ENCODE measurements at regions not wholly inside any gene's neighbourhood (a gene's known extent, or its start where the extent isn't known, plus 50 kb on each side); places are given as distances from the start of the nearest gene placed in this dataset.

DNA sequence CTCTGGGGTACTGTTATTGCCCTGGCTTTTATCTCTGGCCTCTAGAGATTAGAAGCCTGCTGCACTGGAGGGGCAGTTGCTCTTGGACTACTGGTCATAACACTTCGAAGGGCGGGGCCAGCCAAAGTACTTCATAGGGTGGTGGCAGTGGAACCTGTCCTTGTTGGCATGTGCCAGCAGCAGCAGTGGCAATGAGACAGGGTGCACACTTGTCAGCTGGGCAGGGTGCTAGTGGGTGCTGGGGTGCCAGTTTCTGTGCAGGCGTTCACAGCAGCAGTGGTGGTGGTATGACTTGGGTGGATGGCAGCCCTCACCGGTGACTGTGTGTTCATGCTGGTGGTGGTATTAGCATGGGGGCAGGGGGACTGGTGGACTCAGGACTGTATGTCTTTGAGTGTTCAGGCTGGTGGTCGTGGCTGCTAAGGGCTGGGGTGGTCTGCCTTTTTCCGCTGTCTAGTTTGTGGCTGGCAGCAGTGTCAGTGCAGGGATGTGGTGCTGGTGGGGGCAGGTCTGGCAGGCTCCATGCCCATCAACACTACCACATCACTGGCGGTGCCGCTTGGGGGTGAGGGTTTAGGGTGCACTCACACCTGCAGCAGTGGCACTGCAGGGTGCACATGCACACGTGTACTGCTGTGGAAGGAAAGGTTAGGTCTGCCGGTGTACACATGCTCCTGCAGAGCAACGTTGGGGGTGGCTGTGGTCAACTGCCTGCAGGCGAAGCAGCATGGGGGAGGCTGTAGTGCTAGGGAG is 176.1 kb upstream of the CDC14C start:
- TF ChIP-seq CTCF (IDR thresholded peaks at IDR 0.05) = no peak
- Histone ChIP-seq H3K4me1 (no peaks in the 10 kb centered on the region), H3K27ac (no peak overlapping the region), H3K36me3 (ENCODE audit: insufficient read depth in 1 of 2, low read depth in 1 of 2) (no peaks in the 10 kb centered on the region), H3K4me3 (no peak overlapping the region), H3K9me3 (no peaks in the 10 kb centered on the region), H3K27me3 (ENCODE audit: insufficient read depth in 3 of 3, low read length in 2 of 3) (no peaks in the 10 kb centered on the region)
- DNase-seq (no peak), ATAC-seq (no peak)
- 84 to 89% (median 87%) methylated on average over 12 of the region's 12 CpGs for WGBS, 3 donors
- intact Hi-C loops (cut with DNase I) = no loop called here

DNA sequence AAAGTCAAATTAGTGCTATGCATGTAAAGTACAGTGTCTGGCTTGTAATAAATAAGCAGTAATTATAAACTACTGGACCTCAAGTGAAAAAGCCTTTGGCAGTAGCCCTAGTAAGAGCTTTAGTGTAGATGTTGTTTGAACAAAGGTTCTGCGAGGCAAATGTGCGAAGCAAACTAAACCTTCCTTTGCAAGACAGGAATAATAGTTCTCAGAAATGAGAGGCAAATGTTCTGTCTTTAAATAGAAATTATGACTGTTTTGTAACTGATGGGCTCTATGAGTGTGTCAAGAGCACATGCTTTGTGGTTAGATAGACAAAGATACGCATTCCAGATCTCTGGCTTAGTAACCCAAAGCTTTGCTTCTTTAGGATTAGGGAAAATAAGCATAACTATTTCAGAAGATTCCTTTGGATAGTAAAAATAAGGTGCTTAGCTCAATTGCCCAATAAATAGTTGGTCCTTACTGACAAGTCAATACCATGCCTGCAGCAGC is 169.2 kb upstream of the CDC14C start:
- Histone ChIP-seq H3K27ac (no peak overlapping the region), H3K4me1 (no peaks in the 10 kb centered on the region), H3K36me3 (ENCODE audit: insufficient read depth in 1 of 2, low read depth in 1 of 2) (no peaks in the 10 kb centered on the region), H3K27me3 (ENCODE audit: insufficient read depth in 3 of 3, low read length in 2 of 3) (no peaks in the 10 kb centered on the region), H3K4me3 (no peak overlapping the region), H3K9me3 (no peaks in the 10 kb centered on the region)
- ATAC-seq (no peak), DNase-seq (no peak)
- 89 to 94% (median 89%) methylated on average over 3 of the region's 3 CpGs for WGBS, 3 donors
- intact Hi-C loops (cut with DNase I) = no loop called here
- no peak for TF ChIP-seq CTCF (IDR thresholded peaks at IDR 0.05)

DNA sequence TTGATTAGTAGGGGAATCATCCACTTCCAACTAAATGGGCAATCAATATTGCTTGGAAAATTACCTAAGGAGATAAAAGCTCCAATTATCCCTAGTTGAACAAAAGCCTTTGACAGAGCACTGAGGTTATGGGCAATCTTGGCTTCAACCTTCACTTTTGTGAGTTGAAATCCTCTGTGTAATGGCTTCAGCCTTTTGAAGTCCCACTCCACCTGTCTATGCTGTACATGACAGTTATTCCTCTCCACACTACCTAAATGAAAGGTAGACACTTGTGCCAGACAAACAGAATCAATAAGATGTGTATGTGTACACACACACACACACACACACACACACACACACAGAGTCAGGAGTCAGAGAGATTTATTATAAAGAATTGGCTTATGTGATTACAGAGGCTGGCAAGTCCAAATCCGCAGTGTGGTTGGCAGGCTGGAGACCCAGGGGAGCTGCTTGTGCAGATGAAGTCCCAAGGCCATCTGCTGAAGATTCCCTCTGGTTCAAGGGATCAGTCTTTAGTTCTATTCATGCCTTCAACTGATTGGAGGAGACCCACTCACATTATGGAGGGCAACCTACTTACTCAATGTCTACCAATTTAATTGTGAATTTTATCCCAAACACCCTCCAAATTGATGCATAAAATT is 164.8 kb upstream of the CDC14C start:
- TF ChIP-seq CTCF (IDR thresholded peaks at IDR 0.05) = no peak
- WGBS, 3 donors = 29 to 38% (median 32%) methylated on average over 1 of the region's 1 CpG
- no peak for ATAC-seq
- no peak for DNase-seq
- Histone ChIP-seq H3K4me3 (no peak overlapping the region), H3K27me3 (ENCODE audit: insufficient read depth in 3 of 3, low read length in 2 of 3) (no peaks in the 10 kb centered on the region), H3K9me3 (no peaks in the 10 kb centered on the region), H3K27ac (no peak overlapping the region), H3K4me1 (no peaks in the 10 kb centered on the region), H3K36me3 (ENCODE audit: insufficient read depth in 1 of 2, low read depth in 1 of 2) (no peaks in the 10 kb centered on the region)
- intact Hi-C loops (cut with DNase I) = no loop called here

DNA sequence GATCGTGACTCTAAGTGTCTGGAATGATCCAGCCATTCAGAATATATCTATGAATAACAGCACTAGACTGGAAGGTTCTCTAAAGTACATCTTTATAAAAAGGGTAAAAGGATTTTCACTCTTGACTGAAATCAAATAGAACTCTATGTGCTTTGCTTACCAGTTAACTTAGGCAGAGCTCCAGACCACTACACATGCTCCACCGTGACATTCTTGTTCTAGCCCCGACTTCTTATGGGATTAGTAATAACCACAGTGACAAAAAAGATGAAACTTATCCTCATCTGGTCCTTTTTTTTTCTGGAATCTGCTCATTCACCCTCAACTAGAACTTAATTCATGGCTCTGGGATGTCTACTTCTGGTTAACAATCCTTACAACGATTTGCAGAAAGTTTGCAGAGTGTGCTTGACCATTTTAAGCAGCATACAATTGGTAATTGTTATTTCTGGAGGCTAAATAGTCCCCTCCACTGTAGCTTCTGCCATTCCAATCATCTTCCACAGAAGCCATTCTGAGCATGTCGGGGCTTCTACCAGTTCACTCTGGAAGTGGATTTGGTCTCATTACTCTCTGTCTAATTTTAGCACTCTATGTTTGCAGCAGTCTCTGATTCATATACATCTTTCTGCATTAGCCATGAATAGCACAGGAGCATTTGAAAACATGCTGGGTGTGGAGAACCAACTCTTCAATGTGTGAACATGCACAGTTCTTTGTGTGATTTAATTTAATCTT is 163.7 kb upstream of the CDC14C start:
- Histone ChIP-seq H3K27ac (no peak overlapping the region), H3K9me3 (no peaks in the 10 kb centered on the region), H3K4me1 (no peaks in the 10 kb centered on the region), H3K4me3 (no peak overlapping the region), H3K36me3 (ENCODE audit: insufficient read depth in 1 of 2, low read depth in 1 of 2) (no peaks in the 10 kb centered on the region), H3K27me3 (ENCODE audit: insufficient read depth in 3 of 3, low read length in 2 of 3) (no peaks in the 10 kb centered on the region)
- intact Hi-C loops (cut with DNase I) = no loop called here
- WGBS, 3 donors = 53 to 62% (median 61%) methylated on average over 5 of the region's 5 CpGs
- no peak for DNase-seq
- TF ChIP-seq CTCF (IDR thresholded peaks at IDR 0.05) = no peak
- no peak for ATAC-seq

Measured in psoas muscle (tissue), 7 donors.